Suprapubic skin (tissue), 4 donors: ENCODE measurements at regions not wholly inside any gene's neighbourhood (a gene's known extent, or its start where the extent isn't known, plus 50 kb on each side); places are given as distances from the start of the nearest gene placed in this dataset.

Source experiments
- CTCF ChIP-seq, 2 donors: fragments of 200-600 bp in 1 of 2; fragments of 450-650 bp in 1 of 2; sonication (generic) in 1 of 2; IDR thresholded peaks; one replicate each; pipeline ENCODE4 v1.5.1; 2016 to 2019; ENCODE audit warnings: antibody characterized with exemption in 2 of 2, mild to moderate bottlenecking in 1 of 2, moderate library complexity in 1 of 2
- EP300 ChIP-seq: sonication (generic); formaldehyde crosslinking; IDR thresholded peaks from one replicate; pipeline ENCODE4 v1.6.1; 2017; ENCODE audit warnings: antibody characterized with exemption
- POLR2A ChIP-seq, 2 donors: fragments of 450-650 bp; IDR thresholded peaks; one replicate each; pipeline ENCODE4 v1.6.1; 2017; ENCODE audit warnings: antibody characterized with exemption in 2 of 2, mild to moderate bottlenecking in 2 of 2, moderate library complexity in 2 of 2
- POLR2AphosphoS5 ChIP-seq, 3 donors: sonication (generic); formaldehyde crosslinking; IDR thresholded peaks; one replicate each; pipeline ENCODE4 v1.6.1; 2017; ENCODE audit warnings: antibody characterized with exemption in 3 of 3

- no peak for TF ChIP-seq CTCF (IDR thresholded peaks at IDR 0.05)
- no peak for TF ChIP-seq EP300
- TF ChIP-seq POLR2AphosphoS5 (IDR thresholded peaks at IDR 0.05) = no peak
- no peak for TF ChIP-seq POLR2A (IDR thresholded peaks at IDR 0.05)
Observed at GRCh38 chr7:1322240-1323110, 89.8 kb downstream of the UNCX start.
